H1 (cell line): ENCODE measurements at regions not wholly inside any gene's neighbourhood (a gene's known extent, or its start where the extent isn't known, plus 50 kb on each side); places are given as distances from the start of the nearest gene placed in this dataset.

Experiments
- CBX8 ChIP-seq: fragments of 300-800, 300-1000 bp; sonication (generic); IDR thresholded peaks from 2 replicates; pipeline ENCODE4 v1.7.1; 2016; ENCODE audit warnings: low read depth, low read length, borderline replicate concordance
- CHD7 ChIP-seq: fragments of 300-600 bp; sonication (generic); IDR thresholded peaks from 2 replicates; pipeline ENCODE4 v1.7.1; 2012; ENCODE audit warnings: low read length, moderate library complexity, mild to moderate bottlenecking, inconsistent platforms; ENCODE audit not compliant: insufficient replicate concordance
- YY1 ChIP-seq: IDR thresholded peaks from 2 replicates; pipeline ENCODE4 v1.6.1; 2011; ENCODE audit warnings: low read depth, mild to moderate bottlenecking, low read length

- no peak for TF ChIP-seq CHD7
- TF ChIP-seq YY1, result no peak
- no peak for TF ChIP-seq CBX8
Observed at GRCh38 chr1:221477252-221477651, 264.6 kb downstream of the DUSP10 start (continued).
